Keratinocyte (primary cell): ENCODE measurements at regions not wholly inside any gene's neighbourhood (a gene's known extent, or its start where the extent isn't known, plus 50 kb on each side); places are given as distances from the start of the nearest gene placed in this dataset.

Experiments
- DNase-seq: peaks from one replicate; pipeline ENCODE4 v3.0.0-alpha.2; 2011; ENCODE audit warnings: low read depth, missing footprints, low spot score
- FAIRE-seq: peaks from 2 replicates; lab custom pipeline; 2011; peaks lifted over from hg19 to GRCh38; lab: Jason Lieb, UNC
- H2AFZ ChIP-seq: 2 replicates; pipeline ENCODE4 v1.6.0; 2012; ENCODE audit warnings: low read length, control low read depth, inconsistent platforms; ENCODE audit not compliant: control insufficient read depth
- H3K27ac ChIP-seq: 2 replicates; pipeline ENCODE4 v1.5.1; 2011; ENCODE audit warnings: low read length; ENCODE audit not compliant: control insufficient read depth, insufficient read depth
- H3K27me3 ChIP-seq: 3 replicates; pipeline ENCODE4 v1.6.0; 2011; ENCODE audit warnings: low read length; ENCODE audit not compliant: control insufficient read depth, insufficient read depth; ENCODE audit errors: extremely low read depth
- H3K36me3 ChIP-seq, 2 experiments: 2 replicates in 1 of 2; 3 replicates in 1 of 2; pipeline ENCODE4 v1.5.1; 2011; ENCODE audit warnings: low read length in 2 of 2, mild to moderate bottlenecking in 1 of 2; ENCODE audit not compliant: control insufficient read depth in 2 of 2, insufficient read depth in 2 of 2; ENCODE audit errors: extremely low read depth in 1 of 2
- H3K4me1 ChIP-seq: 3 replicates; pipeline ENCODE4 v1.5.1; 2011; ENCODE audit warnings: low read length; ENCODE audit not compliant: control insufficient read depth, insufficient read depth; ENCODE audit errors: extremely low read depth
- H3K4me2 ChIP-seq: 3 replicates; pipeline ENCODE4 v1.6.0; 2011; ENCODE audit warnings: low read depth, low read length; ENCODE audit not compliant: control insufficient read depth, insufficient read depth; ENCODE audit errors: extremely low read depth
- H3K4me3 ChIP-seq, 3 experiments: fragments of 200-600 bp in 1 of 3; sonication (generic) in 1 of 3; 2 replicates in 2 of 3; 3 replicates in 1 of 3; pipeline ENCODE4 v1.5.1; 2011 to 2016; ENCODE audit warnings: low read length in 3 of 3, mild to moderate bottlenecking in 3 of 3, control low read depth in 2 of 3, inconsistent platforms in 1 of 3, low read depth in 1 of 3, mixed read lengths in 1 of 3, mixed run types in 1 of 3, moderate library complexity in 1 of 3; ENCODE audit not compliant: control insufficient read depth in 2 of 3, insufficient read depth in 2 of 3; ENCODE audit errors: extremely low read depth in 1 of 3
- H3K79me2 ChIP-seq: 2 replicates; pipeline ENCODE4 v1.6.0; 2012; ENCODE audit warnings: low read length; ENCODE audit not compliant: control insufficient read depth, insufficient read depth
- H3K9ac ChIP-seq: 3 replicates; pipeline ENCODE4 v1.6.0; 2011; ENCODE audit warnings: low read length; ENCODE audit not compliant: control insufficient read depth, insufficient read depth; ENCODE audit errors: extremely low read depth
- H3K9me1 ChIP-seq: 3 replicates; pipeline ENCODE4 v1.6.0; 2011; ENCODE audit warnings: low read length; ENCODE audit not compliant: control insufficient read depth, insufficient read depth; ENCODE audit errors: extremely low read depth
- H3K9me3 ChIP-seq: 2 replicates; pipeline ENCODE4 v1.5.1; 2012; ENCODE audit warnings: low read depth, low read length; ENCODE audit not compliant: control insufficient read depth
- H4K20me1 ChIP-seq: 3 replicates; pipeline ENCODE4 v1.6.0; 2011; ENCODE audit warnings: low read length; ENCODE audit not compliant: control insufficient read depth, insufficient read depth; ENCODE audit errors: extremely low read depth
- EZH2 ChIP-seq: IDR thresholded peaks from one replicate; pipeline ENCODE4 v1.6.1; 2012; ENCODE audit warnings: inconsistent platforms, mild to moderate bottlenecking, low read length, moderate library complexity
- dilution Hi-C: fragments of 300-500 bp; cut with MboI; formaldehyde crosslinking; loops from one replicate; pipeline ENCODE4 v1.7.0; 2020; ENCODE audit warnings: low sequenced_read_pairs; ENCODE audit not compliant: extremely low pct_ligation_motif_present
- TF ChIP-seq, protein P1 (sequence below), 3 experiments: IDR thresholded peaks in 1 of 3; conservative IDR thresholded peaks in 1 of 3; optimal IDR thresholded peaks in 1 of 3; 2 replicates in 2 of 3; 3 replicates in 1 of 3; pipeline versions ENCODE3 to v1.5.1; 2011; ENCODE audit warnings: low read length in 3 of 3, mild to moderate bottlenecking in 3 of 3, moderate library complexity in 2 of 3, control low read depth in 1 of 3, inconsistent platforms in 1 of 3; ENCODE audit not compliant: insufficient read depth in 2 of 3; ENCODE audit errors: extremely low read depth in 1 of 3

DNA sequence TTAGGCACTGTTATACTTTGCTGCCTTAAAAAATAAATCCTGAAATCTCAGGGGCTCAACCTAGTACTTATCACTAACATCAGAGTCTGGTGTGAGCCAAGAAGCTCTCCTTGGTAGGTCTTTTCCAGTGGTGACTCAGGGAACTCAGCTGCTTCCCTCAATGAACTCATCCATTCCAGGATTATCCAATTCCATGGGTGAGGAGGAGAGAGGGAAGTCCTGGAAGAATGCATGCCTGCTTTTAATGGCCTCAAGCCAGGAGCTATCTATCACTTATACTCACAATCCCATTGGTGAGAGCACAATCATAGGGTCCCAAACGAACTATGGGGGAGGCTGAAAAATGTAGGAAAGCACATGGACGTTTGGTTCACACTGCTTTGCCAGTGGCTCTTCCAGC is 113.6 kb downstream of the POLR2M start:
- DNase-seq = no peak

GRCh38 chr15:57821826-57822225 is 115.3 kb downstream of the POLR2M start:
- no peak for DNase-seq
- Histone ChIP-seq H3K27me3 (no peaks in the 10 kb centered on the region), H3K27ac (no peak overlapping the region), H4K20me1 (no peaks in the 10 kb centered on the region), H3K4me2 (no peak overlapping the region), H3K79me2 (no peaks in the 10 kb centered on the region), H3K9me3 (no peaks in the 10 kb centered on the region), H2AFZ (no peak overlapping the region), H3K9ac (no peak overlapping the region), H3K9me1 (no peaks in the 10 kb centered on the region), H3K4me1 (no peaks in the 10 kb centered on the region), H3K36me3 (no peaks in the 10 kb centered on the region), H3K4me3 (no peak overlapping the region)
- TF ChIP-seq, protein P1, sequence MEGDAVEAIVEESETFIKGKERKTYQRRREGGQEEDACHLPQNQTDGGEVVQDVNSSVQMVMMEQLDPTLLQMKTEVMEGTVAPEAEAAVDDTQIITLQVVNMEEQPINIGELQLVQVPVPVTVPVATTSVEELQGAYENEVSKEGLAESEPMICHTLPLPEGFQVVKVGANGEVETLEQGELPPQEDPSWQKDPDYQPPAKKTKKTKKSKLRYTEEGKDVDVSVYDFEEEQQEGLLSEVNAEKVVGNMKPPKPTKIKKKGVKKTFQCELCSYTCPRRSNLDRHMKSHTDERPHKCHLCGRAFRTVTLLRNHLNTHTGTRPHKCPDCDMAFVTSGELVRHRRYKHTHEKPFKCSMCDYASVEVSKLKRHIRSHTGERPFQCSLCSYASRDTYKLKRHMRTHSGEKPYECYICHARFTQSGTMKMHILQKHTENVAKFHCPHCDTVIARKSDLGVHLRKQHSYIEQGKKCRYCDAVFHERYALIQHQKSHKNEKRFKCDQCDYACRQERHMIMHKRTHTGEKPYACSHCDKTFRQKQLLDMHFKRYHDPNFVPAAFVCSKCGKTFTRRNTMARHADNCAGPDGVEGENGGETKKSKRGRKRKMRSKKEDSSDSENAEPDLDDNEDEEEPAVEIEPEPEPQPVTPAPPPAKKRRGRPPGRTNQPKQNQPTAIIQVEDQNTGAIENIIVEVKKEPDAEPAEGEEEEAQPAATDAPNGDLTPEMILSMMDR (optimal IDR thresholded peaks at IDR 0.05 in 1 of 3, IDR thresholded peaks at IDR 0.05 in 1 of 3, conservative IDR thresholded peaks at IDR 0.05 in 1 of 3; ENCODE audit: extremely low read depth in 1 of 3, insufficient read depth in 2 of 3, low read length in 3 of 3) = no peak
- TF ChIP-seq EZH2 = no peak
- dilution Hi-C loops = no loop called here
- FAIRE-seq = no peak

More for the DNA sequence above, 113.6 kb downstream of the POLR2M start:
- TF ChIP-seq EZH2 = no peak
- TF ChIP-seq, protein P1 (optimal IDR thresholded peaks at IDR 0.05 in 1 of 3, IDR thresholded peaks at IDR 0.05 in 1 of 3, conservative IDR thresholded peaks at IDR 0.05 in 1 of 3; ENCODE audit: extremely low read depth in 1 of 3, insufficient read depth in 2 of 3, low read length in 3 of 3) = no peak
- H3K9ac ChIP-seq = no peak overlapping the region
- no peak overlapping the region for H3K27ac ChIP-seq
- no peak overlapping the region for H3K4me2 ChIP-seq
- H3K27me3 ChIP-seq = no peaks in the 10 kb centered on the region
- no peaks in the 10 kb centered on the region for H3K9me1 ChIP-seq
- H3K4me3 ChIP-seq = no peak overlapping the region
- dilution Hi-C loops = no loop called here
- H3K79me2 ChIP-seq = no peaks in the 10 kb centered on the region
- H3K9me3 ChIP-seq = no peaks in the 10 kb centered on the region
- no peaks in the 10 kb centered on the region for H3K36me3 ChIP-seq
- no peaks in the 10 kb centered on the region for H3K4me1 ChIP-seq
- FAIRE-seq = peak; percentile 73
- H4K20me1 ChIP-seq = no peaks in the 10 kb centered on the region
- no peak overlapping the region for H2AFZ ChIP-seq
